ENCODE measurements at regions not wholly inside any gene's neighbourhood (a gene's known extent, or its start where the extent isn't known, plus 50 kb on each side); places are given as distances from the start of the nearest gene placed in this dataset.

DNA sequence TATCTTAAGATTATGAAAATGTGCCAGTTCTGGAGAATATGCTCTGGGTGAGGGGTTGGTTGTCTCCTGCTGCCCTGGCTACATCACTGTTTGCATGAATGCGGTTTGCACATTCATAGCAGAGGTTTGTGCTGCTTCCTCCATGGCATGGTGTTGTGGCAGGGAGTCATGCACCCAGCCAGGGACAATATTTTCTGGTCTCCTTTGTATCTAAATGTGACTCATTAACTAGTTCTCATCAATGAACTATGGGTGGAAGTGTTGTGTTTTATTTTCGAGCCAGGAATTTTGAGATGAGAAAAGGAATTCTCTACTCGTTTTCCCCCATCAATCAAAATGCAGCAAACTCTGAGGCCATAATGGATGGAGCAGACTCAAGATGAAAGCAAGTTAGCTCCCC lies 527.3 kb downstream of the SNAPC1 start:
- no peak for DNase-seq (ENCODE audit: low read depth)
- TF ChIP-seq, protein P1, sequence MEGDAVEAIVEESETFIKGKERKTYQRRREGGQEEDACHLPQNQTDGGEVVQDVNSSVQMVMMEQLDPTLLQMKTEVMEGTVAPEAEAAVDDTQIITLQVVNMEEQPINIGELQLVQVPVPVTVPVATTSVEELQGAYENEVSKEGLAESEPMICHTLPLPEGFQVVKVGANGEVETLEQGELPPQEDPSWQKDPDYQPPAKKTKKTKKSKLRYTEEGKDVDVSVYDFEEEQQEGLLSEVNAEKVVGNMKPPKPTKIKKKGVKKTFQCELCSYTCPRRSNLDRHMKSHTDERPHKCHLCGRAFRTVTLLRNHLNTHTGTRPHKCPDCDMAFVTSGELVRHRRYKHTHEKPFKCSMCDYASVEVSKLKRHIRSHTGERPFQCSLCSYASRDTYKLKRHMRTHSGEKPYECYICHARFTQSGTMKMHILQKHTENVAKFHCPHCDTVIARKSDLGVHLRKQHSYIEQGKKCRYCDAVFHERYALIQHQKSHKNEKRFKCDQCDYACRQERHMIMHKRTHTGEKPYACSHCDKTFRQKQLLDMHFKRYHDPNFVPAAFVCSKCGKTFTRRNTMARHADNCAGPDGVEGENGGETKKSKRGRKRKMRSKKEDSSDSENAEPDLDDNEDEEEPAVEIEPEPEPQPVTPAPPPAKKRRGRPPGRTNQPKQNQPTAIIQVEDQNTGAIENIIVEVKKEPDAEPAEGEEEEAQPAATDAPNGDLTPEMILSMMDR (IDR thresholded peaks at IDR 0.05; ENCODE audit: insufficient read depth, low read length, severe bottlenecking), result no peak
- Histone ChIP-seq H3K27me3 (ENCODE audit: control insufficient read depth, insufficient read depth, low read length) (no peaks in the 10 kb centered on the region), H3K36me3 (ENCODE audit: control insufficient read depth, insufficient read depth, low read length) (no peaks in the 10 kb centered on the region), H3K4me3 (ENCODE audit: low read depth, low read length) (no peak overlapping the region)
- no peak for FAIRE-seq

DNA sequence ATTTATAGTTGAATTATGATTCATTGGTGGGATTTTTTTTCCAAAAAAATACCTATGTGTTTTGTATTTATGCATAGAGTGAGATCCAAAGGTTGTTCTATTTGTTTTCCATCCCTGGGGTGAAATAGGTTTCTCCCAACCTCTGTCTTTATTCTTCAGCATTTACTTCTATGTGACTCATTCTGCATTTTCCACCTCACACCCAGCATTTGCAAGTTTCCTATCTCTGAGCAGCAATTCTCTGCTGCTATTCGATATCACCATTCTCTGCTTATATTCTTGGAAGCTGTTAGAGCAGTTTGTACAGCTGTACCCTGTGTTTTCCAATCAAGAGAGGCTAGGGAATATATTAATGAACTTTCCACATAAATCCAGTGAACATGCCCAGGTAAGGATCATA lies 538.9 kb downstream of the SNAPC1 start:
- no peaks in the 10 kb centered on the region for H3K27me3 ChIP-seq (ENCODE audit: control insufficient read depth, insufficient read depth, low read length)
- H3K36me3 ChIP-seq (ENCODE audit: control insufficient read depth, insufficient read depth, low read length), result no peaks in the 10 kb centered on the region
- FAIRE-seq (no peak), DNase-seq (ENCODE audit: low read depth) (no peak)
- no peak overlapping the region for H3K4me3 ChIP-seq (ENCODE audit: low read depth, low read length)
- TF ChIP-seq, protein P1 (IDR thresholded peaks at IDR 0.05; ENCODE audit: insufficient read depth, low read length, severe bottlenecking), result no peak

DNA sequence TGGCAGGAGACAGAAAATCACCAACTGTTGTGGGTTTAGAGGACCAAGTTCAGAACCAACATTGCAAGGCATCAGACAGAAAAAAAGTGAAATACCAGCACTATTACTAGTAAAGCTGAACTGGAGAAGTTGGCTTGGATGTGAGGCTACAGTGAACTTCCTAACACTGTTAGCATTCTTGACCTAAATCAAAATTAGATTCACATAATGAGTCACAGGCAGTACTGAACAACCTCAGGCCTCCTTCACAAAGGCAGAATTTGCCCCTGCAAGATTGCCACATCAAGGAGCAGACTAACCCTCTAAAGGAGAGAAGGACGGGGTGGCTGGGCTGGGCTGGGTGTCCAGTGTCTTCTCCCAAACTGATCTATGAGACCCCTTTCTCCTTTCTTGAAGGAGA lies 539.7 kb downstream of the SNAPC1 start:
- DNase-seq (ENCODE audit: low read depth) (peak; percentile 24), FAIRE-seq (no peak)
- TF ChIP-seq, protein P1 (IDR thresholded peaks at IDR 0.05; ENCODE audit: insufficient read depth, low read length, severe bottlenecking), result no peak
- H3K36me3 ChIP-seq (ENCODE audit: control insufficient read depth, insufficient read depth, low read length), result no peaks in the 10 kb centered on the region
- no peak overlapping the region for H3K4me3 ChIP-seq (ENCODE audit: low read depth, low read length)
- no peaks in the 10 kb centered on the region for H3K27me3 ChIP-seq (ENCODE audit: control insufficient read depth, insufficient read depth, low read length)

DNA sequence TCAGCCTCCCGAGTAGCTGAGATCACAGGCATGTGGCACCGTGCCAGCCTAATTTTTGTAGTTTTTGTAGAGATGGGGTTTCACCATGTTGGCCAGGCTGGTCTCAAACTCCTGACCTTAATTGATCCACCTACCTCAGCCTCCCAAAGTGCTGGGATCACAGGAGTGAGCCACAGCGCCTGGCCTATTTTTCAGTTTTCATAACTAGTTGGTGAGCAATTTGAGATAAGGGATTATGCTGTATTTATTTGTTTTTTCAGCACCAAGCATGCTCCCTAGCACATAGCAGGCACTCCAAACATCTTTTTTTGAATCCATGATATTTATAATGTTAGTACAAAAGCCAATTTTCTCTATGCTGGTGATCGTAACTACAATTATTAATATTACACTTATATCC lies 541.2 kb downstream of the SNAPC1 start:
- FAIRE-seq (no peak), DNase-seq (ENCODE audit: low read depth) (no peak)
- H3K27me3 ChIP-seq (ENCODE audit: control insufficient read depth, insufficient read depth, low read length), result no peaks in the 10 kb centered on the region
- H3K4me3 ChIP-seq (ENCODE audit: low read depth, low read length), result no peak overlapping the region
- H3K36me3 ChIP-seq (ENCODE audit: control insufficient read depth, insufficient read depth, low read length), result no peaks in the 10 kb centered on the region
- TF ChIP-seq, protein P1 (IDR thresholded peaks at IDR 0.05; ENCODE audit: insufficient read depth, low read length, severe bottlenecking), result no peak

- H3K4me3 ChIP-seq (ENCODE audit: low read depth, low read length), result no peak overlapping the region
- TF ChIP-seq, protein P1 (IDR thresholded peaks at IDR 0.05; ENCODE audit: insufficient read depth, low read length, severe bottlenecking), result no peak
- FAIRE-seq (no peak), DNase-seq (ENCODE audit: low read depth) (no peak)
- H3K36me3 ChIP-seq (ENCODE audit: control insufficient read depth, insufficient read depth, low read length), result no peaks in the 10 kb centered on the region
- no peaks in the 10 kb centered on the region for H3K27me3 ChIP-seq (ENCODE audit: control insufficient read depth, insufficient read depth, low read length)
These were observed 542.0 kb downstream of the SNAPC1 start for GRCh38 chr14:62304257-62304656.

DNA sequence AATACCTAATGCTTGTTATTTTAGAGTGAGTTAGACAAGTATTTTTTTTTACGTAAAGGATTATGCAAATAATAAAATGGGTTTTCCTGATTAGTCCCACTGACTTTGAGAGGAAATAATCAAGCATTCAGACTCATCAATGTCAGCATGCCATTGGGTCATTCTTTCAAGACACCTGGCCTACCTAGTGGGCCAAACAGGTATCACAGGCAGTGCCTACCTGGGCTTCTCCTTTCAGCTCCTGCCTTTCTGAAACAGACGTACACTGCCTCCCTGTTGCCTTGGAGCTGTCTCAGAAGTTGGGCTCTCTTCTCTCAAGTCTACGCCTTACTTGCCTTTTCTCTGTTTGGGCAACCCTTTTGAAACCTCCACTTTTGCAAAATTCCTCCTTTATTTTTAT lies 545.6 kb downstream of the SNAPC1 start:
- Histone ChIP-seq H3K27me3 (ENCODE audit: control insufficient read depth, insufficient read depth, low read length) (no peaks in the 10 kb centered on the region), H3K4me3 (ENCODE audit: low read depth, low read length) (no peak overlapping the region), H3K36me3 (ENCODE audit: control insufficient read depth, insufficient read depth, low read length) (no peaks in the 10 kb centered on the region)
- FAIRE-seq (no peak), DNase-seq (ENCODE audit: low read depth) (no peak)
- TF ChIP-seq, protein P1 (IDR thresholded peaks at IDR 0.05; ENCODE audit: insufficient read depth, low read length, severe bottlenecking), result no peak

All from bronchial epithelial cell (primary cell).